PC-9 (cell line): ENCODE measurements at regions not wholly inside any gene's neighbourhood (a gene's known extent, or its start where the extent isn't known, plus 50 kb on each side); places are given as distances from the start of the nearest gene placed in this dataset.

Experiments used
- BruUV-seq: library from RNA; stranded (reverse); fragments of 400-500 nt; replicated peaks from 2 replicates; lab custom pipeline; 2021; lab: Mats Ljungman, UMichigan
- CTCF ChIA-PET: fragments of 300-600 bp; sonication (Branson Sonifier 250); formaldehyde crosslinking; loops from one replicate; lab custom pipeline; 2022; ENCODE audit warnings: antibody characterized with exemption; lab: Charles Lee
- POLR2A ChIA-PET: fragments of 300-600 bp; sonication (Branson Sonifier 250); formaldehyde crosslinking; loops from one replicate; lab custom pipeline; 2022; ENCODE audit warnings: antibody characterized with exemption; ENCODE audit not compliant: unreplicated experiment; lab: Charles Lee
- DNase-seq, 2 experiments: peaks; one replicate each; pipeline versions ENCODE4 v3.0.0 to v3.0.0-alpha.2; 2015 to 2022; ENCODE audit warnings: mixed read lengths in 1 of 2
- H2AFZ ChIP-seq: fragments of 200-600 bp; sonication (generic); 2 replicates; pipeline ENCODE4 v1.8.1; 2017; ENCODE audit warnings: antibody characterized with exemption
- H3F3A ChIP-seq: fragments of 200-600 bp; sonication (generic); 2 replicates; pipeline ENCODE4 v1.8.1; 2017; ENCODE audit warnings: antibody characterized with exemption, mild to moderate bottlenecking, low read depth; ENCODE audit not compliant: insufficient read depth
- H3K27ac ChIP-seq: fragments of 200-600 bp; sonication (generic); 2 replicates; pipeline ENCODE4 v1.6.1; 2016; ENCODE audit warnings: mixed run types
- H3K27me3 ChIP-seq: fragments of 200-600 bp; sonication (generic); 2 replicates; pipeline ENCODE4 v1.6.1; 2016; ENCODE audit warnings: low read depth, mixed run types; ENCODE audit not compliant: insufficient read depth
- H3K36me3 ChIP-seq: fragments of 200-600 bp; sonication (generic); 2 replicates; pipeline ENCODE4 v1.6.1; 2016; ENCODE audit warnings: low read depth, mixed run types
- H3K4me1 ChIP-seq: fragments of 200-600 bp; sonication (generic); replicated peaks from 2 replicates; pipeline ENCODE4 v1.6.1; 2016; ENCODE audit warnings: mixed run types; ENCODE audit not compliant: insufficient read depth
- H3K4me2 ChIP-seq: fragments of 200-600 bp; sonication (generic); 2 replicates; pipeline ENCODE4 v1.6.1; 2017; ENCODE audit warnings: mixed run types
- H3K4me3 ChIP-seq: fragments of 200-600 bp; sonication (generic); 2 replicates; pipeline ENCODE4 v1.6.1; 2016; ENCODE audit warnings: mixed run types
- H3K79me2 ChIP-seq: fragments of 200-600 bp; sonication (generic); 2 replicates; pipeline ENCODE4 v1.6.1; 2017; ENCODE audit warnings: low read depth, mixed run types
- H3K9me2 ChIP-seq: fragments of 200-600 bp; sonication (generic); 2 replicates; pipeline ENCODE4 v1.8.1; 2017; ENCODE audit warnings: mild to moderate bottlenecking; ENCODE audit not compliant: insufficient read depth
- H3K9me3 ChIP-seq: fragments of 200-600 bp; sonication (generic); 2 replicates; pipeline ENCODE4 v1.8.1; 2016; ENCODE audit warnings: low read depth; ENCODE audit not compliant: insufficient read depth
- H4K20me1 ChIP-seq: fragments of 200-600 bp; sonication (generic); 2 replicates; pipeline ENCODE4 v1.8.1; 2017; ENCODE audit not compliant: insufficient read depth
- EZH2 ChIP-seq: fragments of 200-600 bp; sonication (generic); IDR thresholded peaks from 2 replicates; pipeline ENCODE4 v1.8.0; 2017; ENCODE audit warnings: antibody characterized with exemption, low read depth
- intact Hi-C: fragments of 100-400 bp; cut with micrococcal nuclease; formaldehyde crosslinking; loops from one replicate; pipeline ENCODE4 v1.10.0; 2022; ENCODE audit not compliant: unreplicated experiment
- TF ChIP-seq, protein P1 (sequence below): fragments of 200-600 bp; sonication (generic); conservative IDR thresholded peaks from 2 replicates; pipeline ENCODE4 v1.6.1; 2017; ENCODE audit warnings: mixed run types, antibody characterized with exemption, mild to moderate bottlenecking, moderate library complexity

- CTCF ChIA-PET = no interaction called here
- TF ChIP-seq, protein P1, sequence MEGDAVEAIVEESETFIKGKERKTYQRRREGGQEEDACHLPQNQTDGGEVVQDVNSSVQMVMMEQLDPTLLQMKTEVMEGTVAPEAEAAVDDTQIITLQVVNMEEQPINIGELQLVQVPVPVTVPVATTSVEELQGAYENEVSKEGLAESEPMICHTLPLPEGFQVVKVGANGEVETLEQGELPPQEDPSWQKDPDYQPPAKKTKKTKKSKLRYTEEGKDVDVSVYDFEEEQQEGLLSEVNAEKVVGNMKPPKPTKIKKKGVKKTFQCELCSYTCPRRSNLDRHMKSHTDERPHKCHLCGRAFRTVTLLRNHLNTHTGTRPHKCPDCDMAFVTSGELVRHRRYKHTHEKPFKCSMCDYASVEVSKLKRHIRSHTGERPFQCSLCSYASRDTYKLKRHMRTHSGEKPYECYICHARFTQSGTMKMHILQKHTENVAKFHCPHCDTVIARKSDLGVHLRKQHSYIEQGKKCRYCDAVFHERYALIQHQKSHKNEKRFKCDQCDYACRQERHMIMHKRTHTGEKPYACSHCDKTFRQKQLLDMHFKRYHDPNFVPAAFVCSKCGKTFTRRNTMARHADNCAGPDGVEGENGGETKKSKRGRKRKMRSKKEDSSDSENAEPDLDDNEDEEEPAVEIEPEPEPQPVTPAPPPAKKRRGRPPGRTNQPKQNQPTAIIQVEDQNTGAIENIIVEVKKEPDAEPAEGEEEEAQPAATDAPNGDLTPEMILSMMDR = no peak
- no peak for TF ChIP-seq EZH2
- Histone ChIP-seq H3K27ac (no peak overlapping the region), H3K4me2 (no peak overlapping the region), H2AFZ (no peak overlapping the region), H3K4me3 (no peak overlapping the region), H3K4me1 (no peaks in the 10 kb centered on the region), H3K9me3 (no peaks in the 10 kb centered on the region), H3K9me2 (no peaks in the 10 kb centered on the region), H4K20me1 (no peaks in the 10 kb centered on the region), H3F3A (no peaks in the 10 kb centered on the region), H3K36me3 (no peaks in the 10 kb centered on the region), H3K27me3 (no peaks in the 10 kb centered on the region), H3K79me2 (no peaks in the 10 kb centered on the region)
- POLR2A ChIA-PET = no interaction called here
- intact Hi-C loops = no loop called here
- BruUV-seq = no TSS peak
- DNase-seq = no peak
Observed at GRCh38 chr14:96931751-96932150, 134.6 kb downstream of the VRK1 start.

GRCh38 chr14:96934638-96935330 is 137.6 kb downstream of the VRK1 start:
- H3K9me3 ChIP-seq = no peaks in the 10 kb centered on the region
- H3K9me2 ChIP-seq = no peaks in the 10 kb centered on the region
- ChIA-PET CTCF (no interaction called here), POLR2A (no interaction called here)
- DNase-seq = no peak
- no peaks in the 10 kb centered on the region for H3K27me3 ChIP-seq
- no peak overlapping the region for H3K27ac ChIP-seq
- no peaks in the 10 kb centered on the region for H3K4me1 ChIP-seq
- TF ChIP-seq EZH2 = no peak
- TF ChIP-seq, protein P1 = no peak
- no peaks in the 10 kb centered on the region for H4K20me1 ChIP-seq
- no TSS peak for BruUV-seq
- no peak overlapping the region for H3K4me2 ChIP-seq
- no peak overlapping the region for H3K4me3 ChIP-seq
- no peaks in the 10 kb centered on the region for H3F3A ChIP-seq
- intact Hi-C loops = no loop called here
- no peak overlapping the region for H2AFZ ChIP-seq
- H3K36me3 ChIP-seq = no peaks in the 10 kb centered on the region
- no peaks in the 10 kb centered on the region for H3K79me2 ChIP-seq

- Histone ChIP-seq H2AFZ (no peak overlapping the region), H4K20me1 (no peaks in the 10 kb centered on the region), H3F3A (no peaks in the 10 kb centered on the region), H3K4me1 (no peaks in the 10 kb centered on the region), H3K36me3 (no peaks in the 10 kb centered on the region), H3K4me3 (no peak overlapping the region), H3K9me3 (no peaks in the 10 kb centered on the region), H3K4me2 (no peak overlapping the region), H3K79me2 (no peaks in the 10 kb centered on the region), H3K27ac (no peak overlapping the region), H3K9me2 (no peaks in the 10 kb centered on the region), H3K27me3 (no peaks in the 10 kb centered on the region)
- no peak for DNase-seq
- intact Hi-C loops = no loop called here
- POLR2A ChIA-PET = no interaction called here
- TF ChIP-seq EZH2 = no peak
- TF ChIP-seq, protein P1 = peak; percentile 35
- CTCF ChIA-PET = no interaction called here
- no TSS peak for BruUV-seq
Observed at GRCh38 chr14:96938946-96939345, 141.8 kb downstream of the VRK1 start.
